ENCODE measurements at regions not wholly inside any gene's neighbourhood (a gene's known extent, or its start where the extent isn't known, plus 50 kb on each side); places are given as distances from the start of the nearest gene placed in this dataset.
A peak's percentile ranks its signal among the peaks of the same experiment; 100 is the strongest.
"Not testable (repeated sequence)": the region's sequence is repeated elsewhere in the genome, so short reads cannot be mapped to it uniquely, and the experiment has no call there.

GRCh38 chr16:29291329-29292271, 114.9 kb downstream of the NPIPB11 start:
- H3K4me3 ChIP-seq (ENCODE audit: control insufficient read depth, low read depth, low read length); DNase-seq (ENCODE audit: low read depth): not testable (repeated sequence)

GRCh38 chr16:29290631-29291247, 115.8 kb downstream of the NPIPB11 start:
- no peak overlapping the region for H3K4me3 ChIP-seq (ENCODE audit: control insufficient read depth, low read depth, low read length)
- no peak for TF ChIP-seq CTCF (conservative IDR thresholded peaks at IDR 0.05; ENCODE audit: control insufficient read depth, insufficient read depth, low read depth, low read length)
- DNase-seq (ENCODE audit: low read depth): peak; percentile 96

GRCh38 chr16:29289516-29290239, 116.8 kb downstream of the NPIPB11 start:
- H3K4me3 ChIP-seq (ENCODE audit: control insufficient read depth, low read depth, low read length); DNase-seq (ENCODE audit: low read depth): not testable (repeated sequence)

GRCh38 chr16:29288711-29289474, 117.6 kb downstream of the NPIPB11 start:
- not testable (repeated sequence) for H3K4me3 ChIP-seq (ENCODE audit: control insufficient read depth, low read depth, low read length)
- DNase-seq (ENCODE audit: low read depth): peak; percentile 78

GRCh38 chr16:29287871-29288535, 118.5 kb downstream of the NPIPB11 start:
- not testable (repeated sequence) for DNase-seq (ENCODE audit: low read depth); H3K4me3 ChIP-seq (ENCODE audit: control insufficient read depth, low read depth, low read length)

- not testable (repeated sequence) for H3K4me3 ChIP-seq (ENCODE audit: control insufficient read depth, low read depth, low read length); DNase-seq (ENCODE audit: low read depth)
These were observed 119.3 kb downstream of the NPIPB11 start for GRCh38 chr16:29287246-29287645.

GRCh38 chr16:29286796-29287195, 119.7 kb downstream of the NPIPB11 start:
- H3K4me3 ChIP-seq (ENCODE audit: control insufficient read depth, low read depth, low read length); DNase-seq (ENCODE audit: low read depth): not testable (repeated sequence)

GRCh38 chr16:29286161-29286560, 120.3 kb downstream of the NPIPB11 start:
- not testable (repeated sequence) for H3K4me3 ChIP-seq (ENCODE audit: control insufficient read depth, low read depth, low read length); DNase-seq (ENCODE audit: low read depth)

GRCh38 chr16:29285151-29285885, 121.2 kb downstream of the NPIPB11 start:
- not testable (repeated sequence) for H3K4me3 ChIP-seq (ENCODE audit: control insufficient read depth, low read depth, low read length); DNase-seq (ENCODE audit: low read depth)

GRCh38 chr16:29284723-29285122, 121.8 kb downstream of the NPIPB11 start:
- DNase-seq (ENCODE audit: low read depth); H3K4me3 ChIP-seq (ENCODE audit: control insufficient read depth, low read depth, low read length): not testable (repeated sequence)

GRCh38 chr16:29284159-29284558, 122.4 kb downstream of the NPIPB11 start:
- H3K4me3 ChIP-seq (ENCODE audit: control insufficient read depth, low read depth, low read length); DNase-seq (ENCODE audit: low read depth): not testable (repeated sequence)

GRCh38 chr16:29278097-29278871, 128.2 kb downstream of the NPIPB11 start:
- DNase-seq (ENCODE audit: low read depth); H3K4me3 ChIP-seq (ENCODE audit: control insufficient read depth, low read depth, low read length): not testable (repeated sequence)

- H3K4me3 ChIP-seq (ENCODE audit: control insufficient read depth, low read depth, low read length): not testable (repeated sequence)
- peak; percentile 64 for DNase-seq (ENCODE audit: low read depth)
These were observed 130.1 kb downstream of the NPIPB11 start for GRCh38 chr16:29276446-29276845.

- not testable (repeated sequence) for DNase-seq (ENCODE audit: low read depth); H3K4me3 ChIP-seq (ENCODE audit: control insufficient read depth, low read depth, low read length)
These were observed 132.2 kb downstream of the NPIPB11 start for GRCh38 chr16:29274055-29275035.

Measured in fibroblast of mammary gland (primary cell).